ENCODE measurements at regions not wholly inside any gene's neighbourhood (a gene's known extent, or its start where the extent isn't known, plus 50 kb on each side); places are given as distances from the start of the nearest gene placed in this dataset.
"Not testable (repeated sequence)": the region's sequence is repeated elsewhere in the genome, so short reads cannot be mapped to it uniquely, and the experiment has no call there.

DNA sequence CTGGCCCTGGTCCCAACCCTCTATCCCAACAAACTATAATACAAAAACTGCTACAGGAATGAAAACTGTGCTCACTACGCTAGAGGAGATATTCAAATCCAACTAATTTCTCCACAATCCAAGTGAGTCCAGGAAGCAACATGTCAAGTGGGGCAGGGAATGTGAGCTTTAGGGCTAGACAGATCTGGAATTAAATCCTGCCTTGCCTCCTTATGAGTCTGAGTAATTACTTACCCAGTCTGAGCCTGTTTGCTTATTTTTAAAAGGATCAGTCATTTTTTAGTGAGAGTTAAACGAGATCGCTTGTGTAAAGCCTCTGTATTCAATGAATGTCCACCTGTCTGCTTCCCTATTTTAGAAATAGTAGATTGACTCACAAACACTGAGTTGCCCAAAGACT is 174.6 kb downstream of the TP53TG3F start:
- H3K27ac ChIP-seq (ENCODE audit: low read depth, low read length); H2BK12ac ChIP-seq (ENCODE audit: low read depth, low read length); H3K4me1 ChIP-seq (replicated peaks in 1 of 4; ENCODE audit: control insufficient read depth in 3 of 4, insufficient read depth in 4 of 4, low read length in 3 of 4); H3K79me2 ChIP-seq (ENCODE audit: control insufficient read depth in 1 of 2, insufficient read depth in 2 of 2, low read length in 2 of 2); H3K14ac ChIP-seq (ENCODE audit: insufficient read length); H3K4ac ChIP-seq (replicated peaks; ENCODE audit: insufficient read length, low read depth, low read length); POLR2A ChIA-PET (ENCODE audit: partially characterized antibody); H3K36me3 ChIP-seq (ENCODE audit: control insufficient read depth in 2 of 4, insufficient read depth in 4 of 4, low read length in 3 of 4); DNase-seq (ENCODE audit: low read depth in 1 of 2, low spot score in 2 of 2); H3K79me1 ChIP-seq (ENCODE audit: low read depth, low read length); H4K91ac ChIP-seq (replicated peaks; ENCODE audit: insufficient read length, low read length); FAIRE-seq; H2BK120ac ChIP-seq (replicated peaks; ENCODE audit: low read depth, low read length); H3K23ac ChIP-seq (ENCODE audit: insufficient read length); H3K9ac ChIP-seq (replicated peaks in 1 of 4; ENCODE audit: extremely low read depth in 1 of 4, low read depth in 3 of 4, low read length in 3 of 4); H4K8ac ChIP-seq (ENCODE audit: extremely low read depth, insufficient read depth, low read length); H3K23me2 ChIP-seq (ENCODE audit: low read depth, low read length); H2BK20ac ChIP-seq (ENCODE audit: low read length); H2BK15ac ChIP-seq (ENCODE audit: low read length); H3K18ac ChIP-seq (ENCODE audit: extremely low read depth, low read length); H2AFZ ChIP-seq (ENCODE audit: low read length); H3K27me3 ChIP-seq (replicated peaks in 1 of 4; ENCODE audit: control insufficient read depth in 3 of 4, extremely low read depth in 1 of 4, insufficient read depth in 3 of 4, low read length in 3 of 4); H3K4me2 ChIP-seq (ENCODE audit: insufficient read depth in 1 of 2, low read depth in 2 of 2, low read length in 2 of 2); H4K5ac ChIP-seq (ENCODE audit: insufficient read length, low read depth, low read length); H2BK5ac ChIP-seq (ENCODE audit: low read depth, low read length); H3K56ac ChIP-seq (replicated peaks; ENCODE audit: insufficient read length, low read depth, low read length); H4K20me1 ChIP-seq (replicated peaks in 1 of 2; ENCODE audit: control insufficient read depth in 1 of 2, insufficient read depth in 2 of 2, low read length in 2 of 2); H3K4me3 ChIP-seq (ENCODE audit: extremely low read depth in 1 of 4, insufficient read depth in 2 of 4, low read depth in 3 of 4, low read length in 4 of 4); H2AK5ac ChIP-seq (ENCODE audit: low read depth, low read length); CTCF ChIA-PET (ENCODE audit: partially characterized antibody): not testable (repeated sequence)
- WGBS, 2 experiments (ENCODE audit: extremely low coverage in 1 of 2, insufficient coverage in 1 of 2, insufficient read length in 1 of 2, insufficient replicate concordance in 2 of 2, low coverage in 1 of 2, low lambda C conversion rate in 2 of 2, missing lambda C conversion rate in 1 of 2), result 90% methylated on average over 2 of the region's 3 CpGs; no CpG with 5 or more reads in 1 of the 2 experiments
- H3K9me3 ChIP-seq (ENCODE audit: insufficient read depth in 2 of 2, low read depth in 1 of 2, low read length in 1 of 2), result peaks cover 0 to 12% of the 10 kb centered on the region in 2 experiments; a peak in 2 of 4 replicates

DNA sequence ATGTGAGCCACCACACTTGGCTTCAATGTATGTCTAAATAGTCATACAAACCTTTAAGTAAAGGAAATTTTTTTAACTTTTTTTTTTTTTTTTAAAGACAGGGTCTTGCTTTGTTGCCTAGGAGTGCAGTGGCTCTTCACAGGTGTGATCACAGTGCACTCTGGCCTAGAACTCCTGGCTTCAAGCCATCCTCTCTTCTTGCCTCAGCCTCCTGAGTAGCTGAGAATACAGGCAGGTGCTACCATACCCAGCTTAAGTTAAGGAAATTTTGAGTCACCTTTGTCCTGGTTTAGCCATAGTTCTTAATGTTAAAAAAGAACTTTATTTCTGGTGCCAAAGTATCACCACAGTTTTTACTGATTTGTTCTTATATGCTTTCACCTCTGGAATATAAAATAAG is 177.3 kb downstream of the TP53TG3F start:
- H2BK20ac ChIP-seq (ENCODE audit: low read length); H3K4me3 ChIP-seq (ENCODE audit: extremely low read depth in 1 of 4, insufficient read depth in 2 of 4, low read depth in 3 of 4, low read length in 4 of 4); H3K56ac ChIP-seq (replicated peaks; ENCODE audit: insufficient read length, low read depth, low read length); POLR2A ChIA-PET (ENCODE audit: partially characterized antibody); H3K27me3 ChIP-seq (replicated peaks in 1 of 4; ENCODE audit: control insufficient read depth in 3 of 4, extremely low read depth in 1 of 4, insufficient read depth in 3 of 4, low read length in 3 of 4); H4K8ac ChIP-seq (ENCODE audit: extremely low read depth, insufficient read depth, low read length); H4K5ac ChIP-seq (ENCODE audit: insufficient read length, low read depth, low read length); H3K4ac ChIP-seq (replicated peaks; ENCODE audit: insufficient read length, low read depth, low read length); DNase-seq (ENCODE audit: low read depth in 1 of 2, low spot score in 2 of 2); H2BK12ac ChIP-seq (ENCODE audit: low read depth, low read length); H3K4me1 ChIP-seq (replicated peaks in 1 of 4; ENCODE audit: control insufficient read depth in 3 of 4, insufficient read depth in 4 of 4, low read length in 3 of 4); H3K9ac ChIP-seq (replicated peaks in 1 of 4; ENCODE audit: extremely low read depth in 1 of 4, low read depth in 3 of 4, low read length in 3 of 4); H3K23ac ChIP-seq (ENCODE audit: insufficient read length); H3K9me3 ChIP-seq (ENCODE audit: insufficient read depth in 2 of 2, low read depth in 1 of 2, low read length in 1 of 2); H3K18ac ChIP-seq (ENCODE audit: extremely low read depth, low read length); H3K23me2 ChIP-seq (ENCODE audit: low read depth, low read length); H2BK15ac ChIP-seq (ENCODE audit: low read length); H2AK5ac ChIP-seq (ENCODE audit: low read depth, low read length); H3K36me3 ChIP-seq (ENCODE audit: control insufficient read depth in 2 of 4, insufficient read depth in 4 of 4, low read length in 3 of 4); H3K14ac ChIP-seq (ENCODE audit: insufficient read length); FAIRE-seq; H4K20me1 ChIP-seq (replicated peaks in 1 of 2; ENCODE audit: control insufficient read depth in 1 of 2, insufficient read depth in 2 of 2, low read length in 2 of 2); H4K91ac ChIP-seq (replicated peaks; ENCODE audit: insufficient read length, low read length); H3K4me2 ChIP-seq (ENCODE audit: insufficient read depth in 1 of 2, low read depth in 2 of 2, low read length in 2 of 2); CTCF ChIA-PET (ENCODE audit: partially characterized antibody); H3K27ac ChIP-seq (ENCODE audit: low read depth, low read length); H2BK120ac ChIP-seq (replicated peaks; ENCODE audit: low read depth, low read length); H3K79me2 ChIP-seq (ENCODE audit: control insufficient read depth in 1 of 2, insufficient read depth in 2 of 2, low read length in 2 of 2); H2AFZ ChIP-seq (ENCODE audit: low read length); H2BK5ac ChIP-seq (ENCODE audit: low read depth, low read length); H3K79me1 ChIP-seq (ENCODE audit: low read depth, low read length): not testable (repeated sequence)
